Islet precursor cell (in vitro differentiated cells): ENCODE measurements at regions not wholly inside any gene's neighbourhood (a gene's known extent, or its start where the extent isn't known, plus 50 kb on each side); places are given as distances from the start of the nearest gene placed in this dataset.

Experiments
- DNase-seq: peaks from one replicate; pipeline ENCODE4 v3.0.0-alpha.2; 2018

DNA sequence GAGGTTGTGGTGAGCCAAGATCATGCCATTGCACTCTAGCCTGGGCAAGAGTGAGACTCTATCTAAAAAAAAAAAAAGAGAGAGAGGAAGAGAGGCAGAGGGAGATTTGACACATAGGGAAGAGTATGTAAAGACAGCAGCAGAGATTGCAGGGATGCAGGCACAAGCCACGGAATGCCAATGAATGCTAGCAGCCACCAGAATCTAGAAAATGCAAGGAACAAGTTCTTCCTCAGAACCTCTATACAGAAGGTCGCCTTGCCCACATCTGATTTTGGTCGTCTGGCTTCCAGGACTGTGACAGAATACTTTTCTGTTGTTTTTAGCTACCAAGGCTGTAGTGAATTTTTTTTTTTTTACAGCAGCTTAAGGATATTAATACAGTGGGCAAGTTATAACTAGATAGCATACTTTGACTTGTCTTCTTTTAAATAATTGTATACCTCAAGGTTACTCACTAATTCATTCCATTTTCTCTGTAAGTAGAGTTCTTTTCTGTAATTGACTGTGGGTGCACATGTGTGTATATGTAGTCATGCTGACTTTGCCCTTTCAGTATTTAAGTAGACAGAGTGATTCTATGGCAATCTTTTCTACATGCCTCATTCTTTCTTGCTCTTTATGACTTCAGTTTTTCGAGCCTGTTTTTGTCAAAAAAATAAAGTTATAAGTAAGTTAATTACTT is 402.2 kb downstream of the GJA1 start:
- DNase-seq = peak; percentile 64

DNA sequence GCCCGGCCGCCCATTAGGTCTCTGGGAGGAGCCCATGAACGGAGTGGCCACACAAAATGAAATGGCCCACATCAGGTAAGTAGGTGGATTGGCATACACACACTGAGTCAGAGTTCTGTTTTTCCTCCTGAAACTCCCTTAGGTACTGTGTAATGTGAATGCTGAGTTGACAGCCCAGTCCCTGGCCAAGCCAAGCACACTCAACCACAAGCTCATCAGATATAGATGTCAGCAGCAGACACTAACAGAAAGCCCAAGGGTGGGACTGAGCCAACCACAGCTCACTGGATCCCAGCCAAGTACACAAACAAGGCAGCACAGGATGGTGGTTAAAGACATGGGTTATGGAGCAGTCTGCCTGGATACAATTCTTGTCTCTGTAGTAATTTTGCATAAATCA is 403.4 kb downstream of the GJA1 start:
- no peak for DNase-seq

DNA sequence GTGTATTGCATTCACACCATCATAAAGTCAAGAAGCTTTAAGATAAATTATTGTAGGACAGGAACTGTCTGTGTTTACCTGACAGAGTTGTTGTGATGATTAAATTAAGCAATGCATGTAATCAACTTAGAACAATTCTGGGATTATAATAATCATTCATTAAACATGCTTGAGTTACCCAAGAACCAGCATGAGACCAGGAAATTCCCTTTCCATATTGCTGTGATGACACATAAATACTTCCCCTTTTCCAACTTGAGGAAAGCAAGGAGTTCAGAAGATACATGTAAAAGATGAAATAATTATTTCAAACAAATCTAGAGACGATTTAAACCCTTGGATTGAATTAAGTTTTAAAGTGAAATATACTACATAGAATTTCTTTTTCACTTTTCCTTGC is 404.4 kb downstream of the GJA1 start:
- DNase-seq = no peak

DNA sequence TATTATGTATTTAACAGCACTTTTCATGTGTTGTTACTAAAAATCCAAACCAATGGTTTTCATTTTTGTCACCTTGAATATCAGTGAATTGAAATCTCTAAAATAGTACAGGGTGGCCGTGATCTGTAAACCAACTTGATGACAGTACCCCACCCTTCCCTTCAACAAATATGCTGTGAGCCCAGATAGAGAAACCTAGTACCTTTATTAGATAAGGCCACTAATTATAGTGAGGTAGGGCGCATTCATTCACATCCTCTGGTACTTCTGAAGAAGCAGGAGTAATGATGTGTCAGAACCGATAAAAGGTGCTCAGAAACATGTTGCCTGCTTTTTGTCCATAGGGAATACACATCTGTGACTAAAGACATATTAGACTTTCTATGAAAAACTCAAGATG is 409.5 kb downstream of the GJA1 start:
- DNase-seq = no peak

DNA sequence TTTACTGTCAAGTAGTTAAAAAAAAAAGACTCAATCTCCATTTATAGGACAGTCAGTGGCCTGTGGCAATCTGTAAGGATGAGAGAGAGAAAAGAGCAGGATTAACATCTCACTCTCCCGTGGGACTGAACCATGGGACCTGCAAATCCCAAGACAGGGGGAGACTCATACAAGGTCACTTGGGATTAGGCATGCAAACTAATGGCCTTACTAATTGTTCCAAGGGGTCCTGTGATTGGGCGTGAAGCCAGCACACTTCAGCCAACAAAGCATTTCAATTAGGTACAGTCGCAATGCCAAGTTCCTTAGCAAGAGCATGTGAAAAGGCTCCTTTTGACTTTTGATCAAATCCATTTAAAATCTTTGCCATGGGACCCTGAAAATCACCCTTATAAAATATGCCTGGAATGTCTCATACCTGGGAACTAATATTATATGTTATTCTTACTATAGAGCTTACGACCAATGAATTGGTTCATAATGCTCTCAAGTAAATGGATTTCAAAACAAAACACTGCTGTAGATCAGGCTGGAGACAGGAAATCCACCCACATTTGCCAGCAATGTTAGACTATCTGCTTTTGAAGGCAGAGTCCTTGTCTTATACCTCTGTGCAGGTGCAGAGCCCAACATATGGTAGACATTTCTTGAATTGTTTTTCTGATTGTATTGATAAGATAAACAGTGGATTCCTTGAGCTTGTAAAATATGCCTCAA is 412.5 kb downstream of the GJA1 start:
- DNase-seq = no peak

DNA sequence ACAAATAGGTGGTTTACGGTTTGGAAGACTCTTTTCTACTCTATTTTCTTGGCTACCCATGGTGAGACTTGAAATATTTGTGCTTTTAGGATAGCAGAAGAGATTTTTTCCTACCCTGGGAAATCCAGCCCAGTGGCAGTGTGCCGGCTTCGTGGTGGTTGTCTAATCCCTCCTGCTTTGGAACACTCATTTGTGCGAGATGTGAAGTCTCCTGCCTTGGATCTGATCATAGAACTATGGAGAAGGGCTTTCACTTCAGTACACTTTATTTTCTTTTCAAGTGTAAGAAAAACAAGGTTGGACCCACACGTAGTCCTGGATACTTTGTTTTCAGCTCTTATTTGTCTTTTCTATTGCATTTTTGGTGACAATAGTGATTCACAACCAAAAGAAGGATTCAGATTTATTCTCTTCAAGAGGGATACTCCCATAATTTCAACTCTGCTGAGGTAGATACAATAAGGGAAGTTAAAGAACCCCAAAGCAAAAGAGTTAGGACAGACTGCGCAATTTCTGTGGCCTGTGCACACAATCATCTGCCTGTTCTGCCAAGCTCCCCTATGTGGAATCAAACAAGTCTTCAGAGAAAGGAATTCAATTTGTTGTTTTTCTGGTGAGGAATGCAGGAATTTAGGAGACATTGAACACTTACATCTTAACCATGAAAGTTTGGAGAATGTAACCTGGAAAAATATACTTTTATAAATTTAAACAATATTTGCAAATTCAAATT is 413.2 kb downstream of the GJA1 start:
- DNase-seq = no peak

DNA sequence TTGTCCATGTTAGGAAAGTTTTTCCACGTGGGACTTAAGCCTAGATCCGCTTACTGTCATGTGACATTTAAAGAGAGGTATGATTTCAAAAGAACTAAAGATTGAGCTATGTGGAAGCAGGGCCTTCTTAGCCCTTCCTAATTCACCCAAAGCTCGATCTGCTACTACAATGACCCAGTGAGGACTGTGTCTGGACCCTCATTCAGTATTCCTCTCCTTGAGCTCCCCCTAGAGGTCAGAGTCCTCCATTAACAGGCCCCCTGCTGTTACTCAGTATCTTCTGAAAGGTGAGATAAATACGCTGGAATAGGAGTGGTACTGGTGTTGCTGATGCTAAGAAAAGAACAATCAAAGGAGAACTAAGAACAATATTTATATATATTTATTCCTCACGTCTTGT is 414.0 kb downstream of the GJA1 start:
- DNase-seq = peak; percentile 86

DNA sequence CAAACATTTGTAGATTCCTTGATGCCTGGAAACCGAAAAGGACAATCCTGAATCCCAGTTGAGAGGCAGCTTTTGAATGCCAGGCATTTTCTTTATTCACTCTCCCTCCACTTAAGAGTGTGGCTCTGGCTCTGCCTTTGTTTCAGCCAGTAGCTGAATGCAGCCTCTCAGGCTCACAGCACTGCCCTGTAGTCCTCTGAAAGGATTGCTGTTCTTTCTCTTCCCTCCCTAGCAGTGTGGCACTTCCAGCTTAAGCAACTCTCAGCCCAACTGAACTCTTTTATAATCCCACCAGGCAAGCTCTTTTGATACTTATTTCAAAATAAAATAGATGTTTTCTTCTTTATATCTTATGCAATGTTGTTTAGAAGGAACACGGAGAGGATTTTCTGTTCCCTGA is 415.6 kb downstream of the GJA1 start:
- DNase-seq = peak; percentile 82

DNA sequence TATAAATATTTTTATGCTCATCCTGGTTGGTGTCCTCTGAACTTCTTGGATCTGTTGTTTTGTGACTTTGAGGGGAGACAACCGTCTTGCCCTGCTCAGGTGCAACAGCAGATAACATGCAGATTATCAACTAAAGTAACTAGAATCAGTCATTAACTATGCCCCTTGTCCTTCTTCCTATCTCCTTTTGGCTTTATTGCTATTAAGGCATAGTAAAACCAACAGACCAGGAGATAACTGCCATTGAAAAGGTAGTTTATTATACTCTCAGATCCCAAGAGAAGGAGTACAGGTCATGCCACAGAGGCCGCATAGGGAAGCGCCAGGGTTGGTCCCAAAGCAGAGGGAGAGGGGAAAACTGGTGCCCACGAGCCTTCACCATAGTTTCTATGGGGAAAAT is 418.2 kb downstream of the GJA1 start:
- DNase-seq = no peak

DNA sequence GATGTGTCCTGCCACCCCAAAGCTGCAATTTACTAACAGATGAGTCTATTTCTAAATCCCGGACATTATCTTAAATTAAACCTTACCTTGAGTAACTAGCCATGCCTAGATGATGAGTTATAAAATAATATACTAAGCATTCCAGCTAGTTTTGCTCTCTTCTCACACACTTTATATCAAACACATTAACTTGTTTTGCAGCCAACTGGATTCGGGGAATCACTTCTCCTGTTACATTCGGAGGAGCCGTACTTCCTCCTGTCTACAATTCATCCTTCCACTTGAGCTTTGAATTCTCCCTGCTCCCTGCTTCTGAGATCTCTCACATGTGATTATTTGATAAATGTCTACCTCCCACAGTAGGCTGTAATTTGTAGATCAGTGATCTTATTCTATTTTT is 420.1 kb downstream of the GJA1 start:
- no peak for DNase-seq

DNA sequence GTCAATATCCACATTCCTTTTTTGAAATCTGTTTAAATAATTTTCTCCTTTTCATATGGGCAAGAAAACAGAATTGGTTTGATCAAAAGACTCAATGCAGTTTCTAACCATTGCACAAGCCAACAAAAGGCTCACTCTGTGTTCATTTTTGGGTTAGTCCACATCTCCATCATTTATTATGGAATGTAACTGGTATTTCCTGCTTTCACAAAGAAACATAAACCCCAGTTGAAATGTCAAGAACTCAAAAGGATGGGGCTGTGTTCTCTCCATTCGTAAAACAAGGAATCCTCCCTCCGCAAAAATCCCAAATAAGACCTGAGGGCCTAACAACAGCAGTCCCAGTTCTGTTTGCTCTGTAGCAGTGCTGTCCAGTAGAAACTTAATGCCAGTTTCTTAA is 420.9 kb downstream of the GJA1 start:
- DNase-seq = no peak

DNA sequence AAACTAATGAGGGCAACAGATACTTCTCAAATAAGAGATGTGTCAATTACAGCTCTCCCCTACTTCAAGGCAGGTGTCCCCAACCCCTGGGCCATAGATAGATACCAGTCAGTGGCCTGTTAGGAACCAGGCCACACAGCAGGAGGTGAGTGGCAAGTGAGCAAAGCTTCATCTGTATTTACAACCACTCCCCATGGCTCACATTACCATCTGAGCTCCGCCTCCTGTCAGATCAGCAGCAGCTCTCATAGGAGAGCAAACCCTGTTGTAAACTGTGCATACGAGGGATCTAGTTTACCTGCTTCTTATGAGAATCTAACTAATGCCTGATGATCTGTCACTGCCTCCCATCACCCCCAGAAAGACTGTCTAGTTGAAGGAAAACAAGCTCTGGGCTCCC is 422.1 kb downstream of the GJA1 start:
- DNase-seq = no peak

DNA sequence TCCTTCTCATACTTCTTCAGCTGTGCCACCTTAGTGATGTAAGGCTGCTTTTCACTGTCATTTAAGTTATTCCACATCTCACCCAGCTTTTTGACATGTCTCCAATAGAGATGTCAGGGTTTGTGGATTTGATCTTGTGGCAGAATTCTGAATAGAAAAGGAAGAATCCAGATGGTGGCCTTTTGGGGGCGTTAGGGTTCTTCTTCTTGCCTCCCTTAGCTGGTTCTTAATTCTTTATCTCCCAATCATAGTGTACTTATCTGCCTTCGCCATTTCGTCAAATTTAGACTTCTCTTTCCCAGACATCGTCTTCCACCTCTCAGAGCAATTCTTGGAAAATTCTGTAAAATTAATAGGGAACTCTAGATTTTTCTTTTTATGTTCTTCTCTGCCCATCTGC is 422.9 kb downstream of the GJA1 start:
- no peak for DNase-seq

DNA sequence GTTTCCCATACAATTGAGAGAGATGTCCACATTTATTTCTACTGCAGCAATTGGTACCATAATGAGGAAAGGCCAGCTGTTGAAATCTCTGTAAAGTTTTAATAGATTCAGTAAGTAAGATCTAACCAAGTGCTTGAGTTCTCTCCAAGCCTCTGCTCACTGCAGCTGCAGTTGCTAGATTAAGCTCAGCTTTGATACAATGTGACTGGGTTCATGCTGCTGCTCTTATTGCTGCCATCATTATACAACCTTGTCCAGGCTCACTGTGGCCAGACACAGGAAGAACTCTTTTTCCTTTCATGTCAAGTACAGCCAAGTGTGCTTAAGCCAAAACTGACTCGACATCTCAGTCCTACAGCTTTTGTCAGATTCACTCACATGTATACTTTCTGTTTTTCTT is 423.5 kb downstream of the GJA1 start:
- DNase-seq = no peak

DNA sequence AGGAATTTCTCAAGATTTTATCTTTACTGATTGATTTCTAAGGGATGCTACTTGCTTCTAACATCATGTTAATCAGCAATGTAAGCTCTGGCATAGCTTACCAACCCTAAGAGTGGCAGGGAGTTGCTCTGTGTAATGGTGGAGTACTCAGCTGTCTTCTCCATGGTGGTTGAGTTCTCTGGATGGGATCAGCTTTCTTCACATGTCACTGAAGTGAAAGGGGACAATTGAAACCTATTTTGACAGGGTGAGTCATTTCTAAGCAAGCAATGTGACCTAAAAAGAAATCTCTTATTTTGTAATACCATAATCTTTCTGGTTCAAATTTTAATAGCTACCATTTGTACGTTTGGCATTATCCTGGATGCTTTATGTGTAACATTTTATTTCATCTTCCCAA is 430.4 kb downstream of the GJA1 start:
- DNase-seq = no peak

DNA sequence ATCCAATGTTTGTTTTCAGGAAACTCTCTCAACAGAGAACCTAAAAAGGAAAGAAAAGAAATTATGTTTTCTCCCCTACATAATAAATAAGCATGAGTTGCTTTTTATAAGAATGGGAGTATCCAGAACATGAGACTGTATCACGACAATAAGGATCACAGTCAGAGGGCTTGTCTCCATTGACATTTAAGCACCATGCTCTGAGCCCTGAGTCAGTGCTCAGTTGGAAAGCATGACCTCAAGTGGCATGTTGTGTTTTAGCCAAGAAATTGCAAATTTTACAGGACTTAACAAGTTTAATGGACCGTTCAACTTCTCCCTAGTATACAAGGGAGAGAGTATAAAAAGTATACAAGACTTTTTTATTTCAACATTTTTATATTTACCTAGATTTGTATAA is 431.6 kb downstream of the GJA1 start:
- DNase-seq = no peak

DNA sequence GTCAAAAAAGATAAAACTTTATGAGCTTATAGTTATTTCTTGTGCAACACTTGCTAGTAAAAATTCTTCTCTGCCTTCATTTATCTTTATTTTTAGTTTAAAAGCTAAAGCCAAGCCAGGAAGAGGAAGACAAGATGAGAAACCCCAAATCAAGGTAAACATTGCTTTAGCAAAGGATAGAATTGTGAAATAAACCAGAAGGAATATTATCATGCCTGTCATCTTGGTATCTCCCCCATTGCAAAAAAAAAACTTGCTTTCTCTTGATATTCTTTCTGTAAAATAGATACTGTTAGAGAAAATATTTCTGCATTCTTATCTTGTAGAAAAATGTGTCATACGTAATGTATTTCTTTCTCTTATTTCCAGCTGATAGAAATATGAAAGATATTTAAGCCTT is 432.8 kb downstream of the GJA1 start:
- no peak for DNase-seq

DNA sequence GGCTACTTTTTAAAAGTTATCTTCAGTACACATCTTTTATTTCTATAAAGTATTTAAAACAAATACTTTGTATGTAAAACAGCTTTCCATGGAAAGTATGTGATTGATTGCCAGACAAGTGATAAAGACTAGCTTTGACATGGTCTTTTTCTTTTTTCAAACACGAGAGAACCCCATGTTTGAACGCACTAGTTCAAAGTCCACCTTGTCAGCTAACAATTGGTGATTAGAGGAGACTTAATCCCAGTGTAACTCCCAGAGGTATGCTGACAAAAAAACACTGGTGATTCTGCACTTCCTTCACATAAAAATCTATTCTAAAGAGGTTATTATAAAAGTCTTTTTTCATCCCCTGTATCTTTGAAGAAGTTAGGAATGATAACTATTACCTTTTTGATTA is 438.1 kb downstream of the GJA1 start:
- no peak for DNase-seq

DNA sequence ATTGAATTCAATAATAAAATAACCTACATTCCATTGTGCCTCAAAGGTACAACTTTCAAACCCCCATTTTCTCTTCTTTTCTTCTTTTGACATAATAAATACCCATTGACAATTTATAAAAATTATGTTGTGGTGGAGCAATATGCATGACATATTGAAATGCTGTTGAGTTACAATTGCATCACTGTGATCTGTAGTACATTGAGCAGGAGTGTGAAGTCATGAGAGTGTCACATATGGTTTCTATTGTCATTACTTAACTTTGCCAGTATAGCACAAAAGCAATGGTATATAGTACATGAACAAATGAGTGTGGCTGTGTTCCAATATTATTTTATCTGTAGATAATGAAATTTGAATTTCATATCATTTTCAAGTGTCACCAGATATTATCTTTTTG is 441.3 kb downstream of the GJA1 start:
- DNase-seq = no peak

DNA sequence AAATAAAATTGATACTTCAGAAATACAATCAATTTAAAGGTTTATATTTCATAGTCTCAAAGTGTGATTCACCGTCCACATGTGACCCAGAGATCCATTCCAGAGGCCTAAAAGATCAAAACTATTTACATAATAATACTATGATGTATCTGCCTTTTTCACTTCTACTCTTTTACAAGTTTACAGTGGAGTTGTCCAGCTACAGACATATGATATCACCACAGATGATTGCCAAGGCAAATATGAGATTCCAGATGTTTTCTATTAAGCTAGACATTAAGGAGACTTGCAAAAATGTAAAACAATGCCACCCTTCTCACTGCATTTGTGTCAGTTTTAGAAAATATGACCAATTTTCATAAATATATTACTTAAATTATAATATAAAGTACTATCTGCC is 443.7 kb downstream of the GJA1 start:
- DNase-seq = no peak

DNA sequence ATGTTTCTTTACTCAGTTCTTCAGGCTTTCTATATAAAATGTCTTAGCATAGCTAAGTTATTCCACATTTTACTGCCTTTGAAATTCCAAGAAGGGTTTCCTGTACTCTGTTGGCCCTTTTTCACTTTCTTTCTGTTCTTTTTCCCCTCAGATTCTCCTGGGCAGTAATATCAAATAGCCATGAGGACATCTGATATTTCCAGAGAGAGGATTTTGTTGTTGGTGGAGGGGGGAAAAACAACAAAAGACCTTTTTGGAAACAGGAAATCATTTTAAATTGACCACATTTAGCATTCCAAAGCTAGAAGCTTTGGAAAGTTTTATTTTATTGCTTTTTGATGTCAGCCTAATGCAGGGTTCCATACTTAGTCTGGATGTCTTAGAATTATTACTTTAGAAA is 445.4 kb downstream of the GJA1 start:
- DNase-seq = no peak

DNA sequence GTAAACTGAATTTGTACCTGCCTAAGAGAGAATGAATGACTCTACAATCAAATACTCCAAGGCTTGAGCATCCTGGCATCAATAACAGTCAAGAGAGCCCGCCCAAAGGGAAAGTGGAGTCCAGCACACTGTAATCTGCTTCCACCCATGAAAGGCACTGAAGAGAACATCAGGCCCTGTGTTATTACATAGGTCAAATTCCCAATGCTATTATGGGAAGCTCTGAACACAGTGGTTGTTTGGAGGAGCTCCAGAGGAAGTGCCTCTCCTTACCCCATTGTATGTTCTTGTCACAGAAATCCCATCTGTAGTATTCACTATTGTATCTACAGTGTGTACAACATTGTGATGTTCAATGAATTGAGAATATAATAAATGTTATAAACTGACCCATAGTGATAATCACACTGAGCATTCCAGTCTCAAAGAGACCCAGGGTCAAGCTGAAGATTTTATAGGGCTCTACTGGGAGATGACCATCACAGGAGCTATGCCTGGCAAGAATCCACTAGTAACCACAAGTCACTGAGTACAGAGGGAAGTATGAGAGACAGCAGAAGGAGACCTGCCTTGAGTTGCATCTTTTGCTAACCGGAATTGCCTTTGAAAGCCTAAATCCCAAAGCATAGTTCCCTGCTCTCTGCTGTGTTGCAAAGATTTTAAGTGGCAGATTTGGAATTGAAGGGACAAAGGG is 446.7 kb downstream of the GJA1 start:
- no peak for DNase-seq

DNA sequence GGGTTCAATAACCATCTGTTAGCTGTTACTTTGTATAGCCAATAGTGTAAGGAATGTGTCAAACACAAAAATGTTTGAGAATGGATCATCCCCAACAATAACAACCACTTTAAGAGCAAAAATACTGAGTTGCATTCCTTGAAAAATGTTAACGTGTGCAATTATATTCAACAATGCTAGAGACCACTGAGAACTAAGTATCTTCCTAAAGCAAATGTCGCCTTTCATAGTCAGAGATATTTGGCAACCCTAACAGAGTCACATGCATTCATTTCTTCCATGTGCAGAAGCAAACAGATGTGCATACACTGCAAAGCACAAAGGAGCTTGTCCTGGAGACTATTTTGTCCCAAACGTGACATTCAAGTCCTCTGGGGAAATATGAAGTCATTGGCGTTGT is 448.6 kb downstream of the GJA1 start:
- no peak for DNase-seq

DNA sequence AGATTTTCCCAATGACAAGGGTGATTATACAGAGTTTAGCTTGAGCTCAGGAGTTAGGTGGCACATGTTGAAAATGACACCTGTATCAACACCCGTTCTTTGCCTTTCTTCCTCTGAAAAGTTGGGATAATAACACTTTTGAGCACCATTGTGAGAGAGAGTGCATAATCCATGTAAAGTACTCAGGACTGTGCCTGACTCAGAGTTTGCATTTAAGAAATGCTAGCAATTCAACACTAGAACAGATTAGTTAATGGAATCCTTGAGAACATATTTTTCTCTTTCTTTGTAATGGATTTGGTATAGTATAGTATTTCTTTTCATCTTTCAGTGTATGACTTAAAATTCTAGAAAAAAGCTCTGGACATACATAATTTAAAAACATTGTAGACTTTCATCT is 449.2 kb downstream of the GJA1 start:
- DNase-seq = no peak
